ENCODE measurements at regions not wholly inside any gene's neighbourhood (a gene's known extent, or its start where the extent isn't known, plus 50 kb on each side); places are given as distances from the start of the nearest gene placed in this dataset.

DNA sequence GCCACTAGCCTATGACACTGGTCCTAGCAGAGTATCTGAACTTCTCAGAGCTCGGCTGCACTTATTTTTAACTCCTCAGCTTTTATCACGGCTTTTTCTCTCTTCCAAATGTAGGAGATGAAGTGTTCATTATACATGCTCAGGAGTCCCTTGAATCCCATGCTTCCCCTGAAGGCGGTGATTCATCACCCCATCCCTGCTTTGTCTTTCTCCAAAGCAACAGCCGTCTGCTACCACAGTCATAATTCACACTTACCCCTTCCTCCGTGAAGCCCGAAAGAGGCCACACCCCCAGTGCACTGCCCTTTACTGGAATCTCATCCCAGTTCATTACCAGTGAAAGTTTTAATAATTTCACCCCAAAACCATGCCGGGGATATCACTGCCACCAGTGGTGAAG, 301.5 kb upstream of the SHH start:
- no peaks in the 10 kb centered on the region for H3K36me3 ChIP-seq (replicated peaks in 1 of 2; ENCODE audit: control insufficient read depth in 1 of 2, insufficient read depth in 2 of 2, low read length in 2 of 2)
- H3K27ac ChIP-seq (ENCODE audit: extremely low read length, insufficient read depth, low read length): no peak overlapping the region
- in situ Hi-C loops (cut with HindIII; ENCODE audit: extremely low pct_ligation_motif_present, low pct_unique_long_range_greater_than_20kb): no loop called here
- FAIRE-seq (no peak), DNase-seq (ENCODE audit: low spot score) (no peak), ATAC-seq (no peak)
- peaks cover 3 to 17% of the 10 kb centered on the region in 2 experiments; a peak in 3 of 5 replicates for H3K27me3 ChIP-seq (ENCODE audit: control insufficient read depth in 1 of 2, insufficient read depth in 2 of 2, low read length in 2 of 2)
- H4K20me1 ChIP-seq (ENCODE audit: insufficient read depth, low read length): no peaks in the 10 kb centered on the region
- no peaks in the 10 kb centered on the region for H3K4me1 ChIP-seq (ENCODE audit: insufficient read depth, low read length)
- no peak overlapping the region for H3K4me3 ChIP-seq (replicated peaks in 1 of 3; ENCODE audit: insufficient read depth in 1 of 3, low read depth in 2 of 3, low read length in 3 of 3)
- no peak overlapping the region for H3K4me2 ChIP-seq (ENCODE audit: low read depth, low read length)
- ChIA-PET POLR2A (no interaction called here), CTCF (ENCODE audit: low intra/inter-chr PET ratio, low total read pairs) (no interaction called here)
- intact Hi-C loops (cut with micrococcal nuclease; ENCODE audit: unreplicated experiment): no loop called here
- no peak overlapping the region for H2AFZ ChIP-seq (ENCODE audit: low read length)
- 12% methylated on average over 7 of the region's 7 CpGs for WGBS (ENCODE audit: low lambda C conversion rate)
- no peaks in the 10 kb centered on the region for H3K79me2 ChIP-seq (ENCODE audit: insufficient read depth, low read length)
- H3K9ac ChIP-seq (ENCODE audit: insufficient read depth, low read depth, low read length): no peak overlapping the region
- no peaks in the 10 kb centered on the region for H3K9me3 ChIP-seq (ENCODE audit: low read length)
- no TSS peak for BruUV-seq (replicated peaks)
- TF ChIP-seq MIXL1 (CRISPR knock-in tag; IDR thresholded peaks at IDR 0.05) (no peak), ZFP36L1 (CRISPR knock-in tag; IDR thresholded peaks at IDR 0.05) (no peak), ZNF10 (CRISPR knock-in tag; IDR thresholded peaks at IDR 0.05; ENCODE audit: borderline replicate concordance, low read depth) (no peak), ZNF878 (CRISPR knock-in tag; IDR thresholded peaks at IDR 0.05) (no peak), FOXA1 (IDR thresholded peaks at IDR 0.05) (no peak), FOXA1 (CRISPR knock-in tag; IDR thresholded peaks at IDR 0.05) (no peak), ZNF143 (CRISPR knock-in tag; IDR thresholded peaks at IDR 0.05) (no peak), MZF1 (CRISPR knock-in tag; IDR thresholded peaks at IDR 0.05; ENCODE audit: borderline replicate concordance) (no peak), ZNF816 (CRISPR knock-in tag; IDR thresholded peaks at IDR 0.05; ENCODE audit: borderline replicate concordance) (no peak)
- TF ChIP-seq, protein P1, sequence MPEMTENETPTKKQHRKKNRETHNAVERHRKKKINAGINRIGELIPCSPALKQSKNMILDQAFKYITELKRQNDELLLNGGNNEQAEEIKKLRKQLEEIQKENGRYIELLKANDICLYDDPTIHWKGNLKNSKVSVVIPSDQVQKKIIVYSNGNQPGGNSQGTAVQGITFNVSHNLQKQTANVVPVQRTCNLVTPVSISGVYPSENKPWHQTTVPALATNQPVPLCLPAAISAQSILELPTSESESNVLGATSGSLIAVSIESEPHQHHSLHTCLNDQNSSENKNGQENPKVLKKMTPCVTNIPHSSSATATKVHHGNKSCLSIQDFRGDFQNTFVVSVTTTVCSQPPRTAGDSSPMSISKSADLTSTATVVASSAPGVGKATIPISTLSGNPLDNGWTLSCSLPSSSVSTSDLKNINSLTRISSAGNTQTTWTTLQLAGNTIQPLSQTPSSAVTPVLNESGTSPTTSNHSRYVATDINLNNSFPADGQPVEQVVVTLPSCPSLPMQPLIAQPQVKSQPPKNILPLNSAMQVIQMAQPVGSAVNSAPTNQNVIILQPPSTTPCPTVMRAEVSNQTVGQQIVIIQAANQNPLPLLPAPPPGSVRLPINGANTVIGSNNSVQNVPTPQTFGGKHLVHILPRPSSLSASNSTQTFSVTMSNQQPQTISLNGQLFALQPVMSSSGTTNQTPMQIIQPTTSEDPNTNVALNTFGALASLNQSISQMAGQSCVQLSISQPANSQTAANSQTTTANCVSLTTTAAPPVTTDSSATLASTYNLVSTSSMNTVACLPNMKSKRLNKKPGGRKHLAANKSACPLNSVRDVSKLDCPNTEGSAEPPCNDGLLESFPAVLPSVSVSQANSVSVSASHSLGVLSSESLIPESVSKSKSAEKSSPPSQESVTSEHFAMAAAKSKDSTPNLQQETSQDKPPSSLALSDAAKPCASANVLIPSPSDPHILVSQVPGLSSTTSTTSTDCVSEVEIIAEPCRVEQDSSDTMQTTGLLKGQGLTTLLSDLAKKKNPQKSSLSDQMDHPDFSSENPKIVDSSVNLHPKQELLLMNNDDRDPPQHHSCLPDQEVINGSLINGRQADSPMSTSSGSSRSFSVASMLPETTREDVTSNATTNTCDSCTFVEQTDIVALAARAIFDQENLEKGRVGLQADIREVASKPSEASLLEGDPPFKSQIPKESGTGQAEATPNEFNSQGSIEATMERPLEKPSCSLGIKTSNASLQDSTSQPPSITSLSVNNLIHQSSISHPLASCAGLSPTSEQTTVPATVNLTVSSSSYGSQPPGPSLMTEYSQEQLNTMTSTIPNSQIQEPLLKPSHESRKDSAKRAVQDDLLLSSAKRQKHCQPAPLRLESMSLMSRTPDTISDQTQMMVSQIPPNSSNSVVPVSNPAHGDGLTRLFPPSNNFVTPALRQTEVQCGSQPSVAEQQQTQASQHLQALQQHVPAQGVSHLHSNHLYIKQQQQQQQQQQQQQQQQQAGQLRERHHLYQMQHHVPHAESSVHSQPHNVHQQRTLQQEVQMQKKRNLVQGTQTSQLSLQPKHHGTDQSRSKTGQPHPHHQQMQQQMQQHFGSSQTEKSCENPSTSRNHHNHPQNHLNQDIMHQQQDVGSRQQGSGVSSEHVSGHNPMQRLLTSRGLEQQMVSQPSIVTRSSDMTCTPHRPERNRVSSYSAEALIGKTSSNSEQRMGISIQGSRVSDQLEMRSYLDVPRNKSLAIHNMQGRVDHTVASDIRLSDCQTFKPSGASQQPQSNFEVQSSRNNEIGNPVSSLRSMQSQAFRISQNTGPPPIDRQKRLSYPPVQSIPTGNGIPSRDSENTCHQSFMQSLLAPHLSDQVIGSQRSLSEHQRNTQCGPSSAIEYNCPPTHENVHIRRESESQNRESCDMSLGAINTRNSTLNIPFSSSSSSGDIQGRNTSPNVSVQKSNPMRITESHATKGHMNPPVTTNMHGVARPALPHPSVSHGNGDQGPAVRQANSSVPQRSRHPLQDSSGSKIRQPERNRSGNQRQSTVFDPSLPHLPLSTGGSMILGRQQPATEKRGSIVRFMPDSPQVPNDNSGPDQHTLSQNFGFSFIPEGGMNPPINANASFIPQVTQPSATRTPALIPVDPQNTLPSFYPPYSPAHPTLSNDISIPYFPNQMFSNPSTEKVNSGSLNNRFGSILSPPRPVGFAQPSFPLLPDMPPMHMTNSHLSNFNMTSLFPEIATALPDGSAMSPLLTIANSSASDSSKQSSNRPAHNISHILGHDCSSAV (CRISPR knock-in tag; IDR thresholded peaks at IDR 0.05; ENCODE audit: borderline replicate concordance): no peak
- TF ChIP-seq, protein P2, sequence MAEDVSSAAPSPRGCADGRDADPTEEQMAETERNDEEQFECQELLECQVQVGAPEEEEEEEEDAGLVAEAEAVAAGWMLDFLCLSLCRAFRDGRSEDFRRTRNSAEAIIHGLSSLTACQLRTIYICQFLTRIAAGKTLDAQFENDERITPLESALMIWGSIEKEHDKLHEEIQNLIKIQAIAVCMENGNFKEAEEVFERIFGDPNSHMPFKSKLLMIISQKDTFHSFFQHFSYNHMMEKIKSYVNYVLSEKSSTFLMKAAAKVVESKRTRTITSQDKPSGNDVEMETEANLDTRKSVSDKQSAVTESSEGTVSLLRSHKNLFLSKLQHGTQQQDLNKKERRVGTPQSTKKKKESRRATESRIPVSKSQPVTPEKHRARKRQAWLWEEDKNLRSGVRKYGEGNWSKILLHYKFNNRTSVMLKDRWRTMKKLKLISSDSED (CRISPR knock-in tag; IDR thresholded peaks at IDR 0.05): no peak
- TF ChIP-seq, protein P3, sequence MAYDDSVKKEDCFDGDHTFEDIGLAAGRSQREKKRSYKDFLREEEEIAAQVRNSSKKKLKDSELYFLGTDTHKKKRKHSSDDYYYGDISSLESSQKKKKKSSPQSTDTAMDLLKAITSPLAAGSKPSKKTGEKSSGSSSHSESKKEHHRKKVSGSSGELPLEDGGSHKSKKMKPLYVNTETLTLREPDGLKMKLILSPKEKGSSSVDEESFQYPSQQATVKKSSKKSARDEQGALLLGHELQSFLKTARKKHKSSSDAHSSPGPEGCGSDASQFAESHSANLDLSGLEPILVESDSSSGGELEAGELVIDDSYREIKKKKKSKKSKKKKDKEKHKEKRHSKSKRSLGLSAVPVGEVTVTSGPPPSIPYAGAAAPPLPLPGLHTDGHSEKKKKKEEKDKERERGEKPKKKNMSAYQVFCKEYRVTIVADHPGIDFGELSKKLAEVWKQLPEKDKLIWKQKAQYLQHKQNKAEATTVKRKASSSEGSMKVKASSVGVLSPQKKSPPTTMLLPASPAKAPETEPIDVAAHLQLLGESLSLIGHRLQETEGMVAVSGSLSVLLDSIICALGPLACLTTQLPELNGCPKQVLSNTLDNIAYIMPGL (CRISPR knock-in tag; IDR thresholded peaks at IDR 0.05; ENCODE audit: borderline replicate concordance in 1 of 2, low read depth in 1 of 2): no peak
- TF ChIP-seq, protein P4, sequence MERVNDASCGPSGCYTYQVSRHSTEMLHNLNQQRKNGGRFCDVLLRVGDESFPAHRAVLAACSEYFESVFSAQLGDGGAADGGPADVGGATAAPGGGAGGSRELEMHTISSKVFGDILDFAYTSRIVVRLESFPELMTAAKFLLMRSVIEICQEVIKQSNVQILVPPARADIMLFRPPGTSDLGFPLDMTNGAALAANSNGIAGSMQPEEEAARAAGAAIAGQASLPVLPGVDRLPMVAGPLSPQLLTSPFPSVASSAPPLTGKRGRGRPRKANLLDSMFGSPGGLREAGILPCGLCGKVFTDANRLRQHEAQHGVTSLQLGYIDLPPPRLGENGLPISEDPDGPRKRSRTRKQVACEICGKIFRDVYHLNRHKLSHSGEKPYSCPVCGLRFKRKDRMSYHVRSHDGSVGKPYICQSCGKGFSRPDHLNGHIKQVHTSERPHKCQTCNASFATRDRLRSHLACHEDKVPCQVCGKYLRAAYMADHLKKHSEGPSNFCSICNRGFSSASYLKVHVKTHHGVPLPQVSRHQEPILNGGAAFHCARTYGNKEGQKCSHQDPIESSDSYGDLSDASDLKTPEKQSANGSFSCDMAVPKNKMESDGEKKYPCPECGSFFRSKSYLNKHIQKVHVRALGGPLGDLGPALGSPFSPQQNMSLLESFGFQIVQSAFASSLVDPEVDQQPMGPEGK (CRISPR knock-in tag; IDR thresholded peaks at IDR 0.05): no peak

All from HepG2 (cell line).